Trophoblast cell (in vitro differentiated cells and primary cell): ENCODE measurements at regions not wholly inside any gene's neighbourhood (a gene's known extent, or its start where the extent isn't known, plus 50 kb on each side); places are given as distances from the start of the nearest gene placed in this dataset.

ENCODE experiments used
- DNase-seq, 2 donors: peaks; one replicate each; pipeline ENCODE4 v3.0.0-alpha.2; 2016
- H2AFZ ChIP-seq: 2 replicates; pipeline ENCODE4 v1.6.1; 2013; ENCODE audit warnings: low read length, moderate library complexity, mild to moderate bottlenecking; ENCODE audit not compliant: insufficient read depth, poor library complexity
- H2AK5ac ChIP-seq: 2 replicates; pipeline ENCODE4 v1.6.1; 2013; ENCODE audit warnings: mild to moderate bottlenecking, low read length
- H2BK120ac ChIP-seq: 2 replicates; pipeline ENCODE4 v1.6.1; 2013; ENCODE audit warnings: low read length, mild to moderate bottlenecking, moderate library complexity; ENCODE audit not compliant: insufficient read depth, poor library complexity
- H2BK12ac ChIP-seq: 2 replicates; pipeline ENCODE4 v1.6.1; 2013; ENCODE audit warnings: mild to moderate bottlenecking, low read length, moderate library complexity
- H2BK5ac ChIP-seq: 2 replicates; pipeline ENCODE4 v1.6.1; 2013; ENCODE audit warnings: low read length, low read depth, moderate library complexity, mild to moderate bottlenecking; ENCODE audit not compliant: poor library complexity
- H3K14ac ChIP-seq: 2 replicates; pipeline ENCODE4 v1.6.1; 2013; ENCODE audit warnings: mild to moderate bottlenecking, low read length
- H3K18ac ChIP-seq: 2 replicates; pipeline ENCODE4 v1.6.1; 2013; ENCODE audit warnings: mild to moderate bottlenecking, low read length
- H3K23ac ChIP-seq: 2 replicates; pipeline ENCODE4 v1.6.1; 2013; ENCODE audit warnings: low read length
- H3K27ac ChIP-seq: 2 replicates; pipeline ENCODE4 v1.5.1; 2013; ENCODE audit warnings: low read depth, mild to moderate bottlenecking, inconsistent platforms, low read length, moderate library complexity
- H3K27me3 ChIP-seq: 2 replicates; pipeline ENCODE4 v1.6.1; 2013; ENCODE audit warnings: inconsistent platforms, mild to moderate bottlenecking, low read length, moderate library complexity; ENCODE audit not compliant: insufficient read depth
- H3K36me3 ChIP-seq, 2 experiments: 1 replicate in 1 of 2; 2 replicates in 1 of 2; pipeline ENCODE4 v1.6.1; 2013; ENCODE audit warnings: low read length in 2 of 2, mild to moderate bottlenecking in 2 of 2, moderate library complexity in 1 of 2; ENCODE audit not compliant: insufficient read depth in 2 of 2, control insufficient read depth in 1 of 2
- H3K4ac ChIP-seq: 2 replicates; pipeline ENCODE4 v1.6.1; 2013; ENCODE audit warnings: low read depth, mild to moderate bottlenecking, low read length, moderate library complexity
- H3K4me1 ChIP-seq, 2 experiments: 1 replicate in 1 of 2; 2 replicates in 1 of 2; pipeline ENCODE4 v1.6.1; 2013; ENCODE audit warnings: low read length in 2 of 2, mild to moderate bottlenecking in 2 of 2, moderate library complexity in 1 of 2; ENCODE audit not compliant: insufficient read depth in 2 of 2, control insufficient read depth in 1 of 2
- H3K4me2 ChIP-seq: 2 replicates; pipeline ENCODE4 v1.6.1; 2013; ENCODE audit warnings: inconsistent platforms, mild to moderate bottlenecking, low read length, moderate library complexity
- H3K4me3 ChIP-seq: 2 replicates; pipeline ENCODE4 v1.5.1; 2013; ENCODE audit warnings: mild to moderate bottlenecking, low read depth, low read length, inconsistent platforms
- H3K79me1 ChIP-seq: one replicate; pipeline ENCODE4 v1.6.1; 2013; ENCODE audit warnings: low read length
- H3K79me2 ChIP-seq: 2 replicates; pipeline ENCODE4 v1.6.1; 2013; ENCODE audit warnings: low read length, mild to moderate bottlenecking; ENCODE audit not compliant: control insufficient read depth, insufficient read depth, poor library complexity
- H3K9ac ChIP-seq: 2 replicates; pipeline ENCODE4 v1.6.1; 2013; ENCODE audit warnings: mild to moderate bottlenecking, low read length
- H3K9me3 ChIP-seq: 2 replicates; pipeline ENCODE4 v1.6.1; 2013; ENCODE audit warnings: low read depth, mild to moderate bottlenecking, control low read depth, inconsistent platforms, low read length; ENCODE audit not compliant: insufficient read depth
- H4K12ac ChIP-seq: 2 replicates; pipeline ENCODE4 v1.6.1; 2013; ENCODE audit warnings: low read depth, mild to moderate bottlenecking, low read length, moderate library complexity
- H4K8ac ChIP-seq: 2 replicates; pipeline ENCODE4 v1.6.1; 2013; ENCODE audit warnings: low read depth, mild to moderate bottlenecking, low read length, moderate library complexity
- H4K91ac ChIP-seq: one replicate; pipeline ENCODE4 v1.6.1; 2013; ENCODE audit warnings: low read depth, mild to moderate bottlenecking, low read length, moderate library complexity
- WGBS: extraction: QIAGEN DNeasy Blood & Tissue Kit; methylation state at CpG from one replicate; pipeline ENCODE4 v1.1.7; 2013; ENCODE audit warnings: missing lambda C conversion rate; ENCODE audit not compliant: insufficient read length, insufficient coverage; ENCODE audit errors: extremely low coverage; 5-methylcytosine and 5-hydroxymethylcytosine counted together

GRCh38 chr6:66561479-66561878 lies 854.5 kb upstream of the EYS start:
- no peak overlapping the region for H2BK12ac ChIP-seq

GRCh38 chr6:66558189-66558588 lies 851.2 kb upstream of the EYS start:
- H3K9me3 ChIP-seq, result no peaks in the 10 kb centered on the region
- no peak overlapping the region for H3K23ac ChIP-seq
- no peaks in the 10 kb centered on the region for H3K27me3 ChIP-seq
- H4K91ac ChIP-seq, result no peak overlapping the region
- no peaks in the 10 kb centered on the region for H3K36me3 ChIP-seq
- no peaks in the 10 kb centered on the region for H3K79me1 ChIP-seq
- H3K4me1 ChIP-seq, result no peaks in the 10 kb centered on the region
- no peak overlapping the region for H2BK12ac ChIP-seq
- no peak overlapping the region for H3K9ac ChIP-seq
- H3K14ac ChIP-seq, result no peak overlapping the region
- H3K4me3 ChIP-seq, result no peak overlapping the region
- no peak overlapping the region for H4K8ac ChIP-seq
- H2AK5ac ChIP-seq, result no peak overlapping the region
- H2BK5ac ChIP-seq, result no peak overlapping the region
- H3K79me2 ChIP-seq, result no peaks in the 10 kb centered on the region
- H4K12ac ChIP-seq, result no peak overlapping the region
- H3K4ac ChIP-seq, result no peak overlapping the region
- no peak overlapping the region for H3K4me2 ChIP-seq
- no peak overlapping the region for H2BK120ac ChIP-seq
- DNase-seq, result no peak
- H2AFZ ChIP-seq, result no peak overlapping the region
- H3K18ac ChIP-seq, result no peak overlapping the region
- no peak overlapping the region for H3K27ac ChIP-seq

More at GRCh38 chr6:66561479-66561878, 854.5 kb upstream of the EYS start:
- Histone ChIP-seq H3K36me3 (no peaks in the 10 kb centered on the region), H2BK5ac (no peak overlapping the region), H3K4me3 (no peak overlapping the region), H3K4ac (no peak overlapping the region), H3K27me3 (no peaks in the 10 kb centered on the region), H4K91ac (no peak overlapping the region), H2AFZ (no peak overlapping the region), H3K9me3 (no peaks in the 10 kb centered on the region), H3K4me1 (no peaks in the 10 kb centered on the region), H3K9ac (no peak overlapping the region), H3K14ac (no peak overlapping the region), H4K8ac (no peak overlapping the region), H3K18ac (no peak overlapping the region), H3K4me2 (no peak overlapping the region), H4K12ac (no peak overlapping the region), H3K27ac (no peak overlapping the region), H3K79me1 (no peaks in the 10 kb centered on the region), H2BK120ac (no peak overlapping the region), H3K23ac (no peak overlapping the region), H2AK5ac (no peak overlapping the region), H3K79me2 (no peaks in the 10 kb centered on the region)
- DNase-seq, result no peak
- WGBS, result no CpG with 5 or more reads among the region's 6 CpGs

- Histone ChIP-seq H4K91ac (no peak overlapping the region), H3K9me3 (no peaks in the 10 kb centered on the region), H2AK5ac (no peak overlapping the region), H3K23ac (no peak overlapping the region), H3K79me1 (no peaks in the 10 kb centered on the region), H3K27me3 (no peaks in the 10 kb centered on the region), H3K4me3 (no peak overlapping the region), H3K79me2 (no peaks in the 10 kb centered on the region), H2BK120ac (no peak overlapping the region), H3K27ac (no peak overlapping the region), H3K14ac (no peak overlapping the region), H3K4me1 (no peaks in the 10 kb centered on the region), H2BK12ac (no peak overlapping the region), H3K18ac (no peak overlapping the region), H3K9ac (no peak overlapping the region), H3K4ac (no peak overlapping the region), H3K36me3 (no peaks in the 10 kb centered on the region), H2AFZ (no peak overlapping the region), H3K4me2 (no peak overlapping the region), H4K8ac (no peak overlapping the region), H2BK5ac (no peak overlapping the region), H4K12ac (no peak overlapping the region)
- no CpG with 5 or more reads among the region's 1 CpG for WGBS
- DNase-seq, result no peak
Measured at GRCh38 chr6:66556936-66557335, 849.9 kb upstream of the EYS start.

GRCh38 chr6:66555082-66555481 lies 848.1 kb upstream of the EYS start:
- WGBS, result no CpG with 5 or more reads among the region's 1 CpG

More at GRCh38 chr6:66555082-66555481, 848.1 kb upstream of the EYS start:
- Histone ChIP-seq H4K12ac (no peak overlapping the region), H3K27ac (no peak overlapping the region), H2AK5ac (no peak overlapping the region), H2BK12ac (no peak overlapping the region), H3K23ac (no peak overlapping the region), H3K27me3 (no peaks in the 10 kb centered on the region), H3K4me3 (no peak overlapping the region), H3K14ac (no peak overlapping the region), H3K79me1 (no peaks in the 10 kb centered on the region), H3K4me2 (no peak overlapping the region), H3K18ac (no peak overlapping the region), H2BK5ac (no peak overlapping the region), H4K8ac (no peak overlapping the region), H2BK120ac (no peak overlapping the region), H3K9me3 (no peaks in the 10 kb centered on the region), H3K9ac (no peak overlapping the region), H3K4me1 (no peaks in the 10 kb centered on the region), H3K4ac (no peak overlapping the region), H2AFZ (no peak overlapping the region), H3K79me2 (no peaks in the 10 kb centered on the region), H4K91ac (no peak overlapping the region), H3K36me3 (no peaks in the 10 kb centered on the region)
- DNase-seq, result no peak
